ENCODE measurements at regions not wholly inside any gene's neighbourhood (a gene's known extent, or its start where the extent isn't known, plus 50 kb on each side); places are given as distances from the start of the nearest gene placed in this dataset.

DNA sequence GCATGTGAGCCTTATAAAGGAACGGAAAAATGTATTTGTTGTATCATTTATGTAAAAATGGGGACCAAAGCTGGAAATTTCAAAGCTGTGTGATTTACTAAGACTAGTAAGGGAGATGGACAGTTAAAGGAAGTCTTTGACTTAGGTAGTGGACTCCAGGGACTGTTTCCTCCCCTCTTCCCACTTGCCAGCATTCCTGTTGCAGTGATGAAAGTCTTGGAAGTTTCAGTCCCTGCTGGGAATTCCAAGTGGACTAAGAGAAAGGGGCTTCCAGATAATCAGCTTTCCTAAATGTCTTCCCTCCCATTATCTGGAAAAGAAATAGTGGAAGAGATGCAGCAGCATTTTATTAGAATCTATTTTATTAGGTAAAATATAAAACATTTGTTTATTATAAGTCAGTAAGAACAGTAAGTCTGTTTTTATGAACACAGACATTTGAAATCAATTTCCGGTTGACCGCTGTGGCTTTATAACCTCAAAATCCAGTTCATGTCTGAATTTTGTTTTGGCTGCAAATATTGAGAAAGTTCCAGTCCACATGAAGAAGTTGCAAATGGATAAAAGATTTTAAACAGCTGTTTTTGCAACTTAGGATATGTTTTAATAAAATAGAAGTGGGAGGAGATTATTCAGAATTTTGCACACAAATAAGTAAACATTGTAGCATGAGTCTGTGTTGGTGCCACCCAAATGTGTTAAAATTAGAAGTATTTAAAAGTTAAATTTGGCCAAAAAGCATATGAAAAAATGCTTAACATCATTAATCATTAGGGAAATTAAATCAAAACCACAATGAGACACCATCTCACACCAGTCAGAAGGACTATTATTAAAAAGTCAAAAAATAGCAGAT, 141.8 kb downstream of the IL20RB start:
- no peak for DNase-seq
- Histone ChIP-seq H3K27ac (no peak overlapping the region), H3K27me3 (no peaks in the 10 kb centered on the region), H3K9me3 (no peaks in the 10 kb centered on the region), H3K36me3 (no peaks in the 10 kb centered on the region), H3K4me3 (no peak overlapping the region), H3K4me1 (no peaks in the 10 kb centered on the region)
- TF ChIP-seq EP300 (IDR thresholded peaks at IDR 0.05) (no peak), POLR2A (IDR thresholded peaks at IDR 0.05) (no peak), POLR2AphosphoS5 (IDR thresholded peaks at IDR 0.05) (no peak), CTCF (IDR thresholded peaks at IDR 0.05) (no peak)
- peak in 1 of 2 donors; percentile 38 for ATAC-seq (ENCODE audit: low FRiP score in 2 of 2)
- 83% methylated on average over 3 of the region's 3 CpGs for WGBS, 2 donors

- Histone ChIP-seq H3K27me3 (no peaks in the 10 kb centered on the region), H3K4me3 (no peak overlapping the region), H3K36me3 (no peaks in the 10 kb centered on the region), H3K27ac (no peak overlapping the region), H3K9me3 (no peaks in the 10 kb centered on the region), H3K4me1 (no peaks in the 10 kb centered on the region)
- TF ChIP-seq POLR2AphosphoS5 (IDR thresholded peaks at IDR 0.05) (no peak), CTCF (IDR thresholded peaks at IDR 0.05) (no peak), EP300 (IDR thresholded peaks at IDR 0.05) (no peak), POLR2A (IDR thresholded peaks at IDR 0.05) (no peak)
- 86 to 100% methylated on average over 1 of the region's 1 CpG for WGBS, 2 donors
- DNase-seq (no peak), ATAC-seq (ENCODE audit: low FRiP score in 2 of 2) (no peak)
These were observed 142.5 kb downstream of the IL20RB start for GRCh38 chr3:137100326-137100725.

DNA sequence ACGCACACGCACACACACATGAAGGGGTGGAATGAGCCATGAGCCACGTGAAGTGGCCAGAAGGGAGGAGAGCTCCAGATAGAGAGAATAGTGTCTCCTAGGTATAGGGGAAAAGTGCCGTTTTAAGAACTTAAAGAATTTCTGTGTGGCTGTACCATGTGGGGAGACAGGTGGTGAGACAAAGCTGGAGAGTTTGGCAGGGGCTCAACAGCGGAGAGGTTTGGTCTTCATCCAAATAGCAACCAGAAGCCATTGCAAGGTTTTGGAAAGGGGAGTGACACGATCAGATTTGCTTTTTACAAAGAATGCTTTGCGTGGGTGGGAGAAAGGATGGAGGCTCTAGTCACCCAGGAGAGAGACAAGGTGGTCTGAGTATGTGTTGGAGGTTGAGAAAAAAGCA, 146.0 kb downstream of the IL20RB start:
- Histone ChIP-seq H3K36me3 (no peaks in the 10 kb centered on the region), H3K27ac (no peak overlapping the region), H3K9me3 (no peaks in the 10 kb centered on the region), H3K4me3 (no peak overlapping the region), H3K4me1 (no peaks in the 10 kb centered on the region), H3K27me3 (no peaks in the 10 kb centered on the region)
- 78 to 80% methylated on average over 7 of the region's 7 CpGs for WGBS, 2 donors
- TF ChIP-seq CTCF (IDR thresholded peaks at IDR 0.05) = no peak
- TF ChIP-seq POLR2AphosphoS5 (IDR thresholded peaks at IDR 0.05) = no peak
- no peak for TF ChIP-seq POLR2A (IDR thresholded peaks at IDR 0.05)
- TF ChIP-seq EP300 (IDR thresholded peaks at IDR 0.05) = no peak
- DNase-seq = no peak
- ATAC-seq (ENCODE audit: low FRiP score in 2 of 2) = no peak

GRCh38 chr3:137105277-137105977, 147.6 kb downstream of the IL20RB start:
- H3K4me3 ChIP-seq = no peak overlapping the region
- no peak for DNase-seq
- no peaks in the 10 kb centered on the region for H3K4me1 ChIP-seq
- 11 to 20% methylated on average over 10 of the region's 10 CpGs for WGBS, 2 donors
- H3K36me3 ChIP-seq = no peaks in the 10 kb centered on the region
- no peak overlapping the region for H3K27ac ChIP-seq
- TF ChIP-seq POLR2AphosphoS5 (IDR thresholded peaks at IDR 0.05) (no peak), CTCF (IDR thresholded peaks at IDR 0.05) (peak; percentile 46 to 62 (median 53))
- H3K9me3 ChIP-seq = no peaks in the 10 kb centered on the region
- peak in 1 of 2 donors; percentile 82 for ATAC-seq (ENCODE audit: low FRiP score in 2 of 2)
- H3K27me3 ChIP-seq = no peaks in the 10 kb centered on the region

Data from upper lobe of left lung (tissue), 6 donors.